HFFc6 (cell line): ENCODE measurements at regions not wholly inside any gene's neighbourhood (a gene's known extent, or its start where the extent isn't known, plus 50 kb on each side); places are given as distances from the start of the nearest gene placed in this dataset.

Experiments
- DNase-seq: peaks from one replicate; pipeline ENCODE4 v3.0.0-alpha.2; 2018
- H3K27ac Mint-ChIP-seq: 2 replicates; pipeline ENCODE4 v1.8.0; 2020; ENCODE audit warnings: mild to moderate bottlenecking, mixed read lengths
- H3K27me3 Mint-ChIP-seq: 2 replicates; pipeline ENCODE4 v1.8.0; 2021; ENCODE audit warnings: mild to moderate bottlenecking, moderate library complexity, mixed read lengths; ENCODE audit not compliant: insufficient read depth
- H3K36me3 Mint-ChIP-seq: 2 replicates; pipeline ENCODE4 v1.8.0; 2021; ENCODE audit warnings: low read depth, mixed read lengths
- H3K4me1 Mint-ChIP-seq: 2 replicates; pipeline ENCODE4 v1.8.0; 2020; ENCODE audit warnings: low read depth, mixed read lengths
- H3K4me3 Mint-ChIP-seq: 2 replicates; pipeline ENCODE4 v1.8.0; 2020; ENCODE audit warnings: mild to moderate bottlenecking, moderate library complexity, mixed read lengths
- H3K9me3 Mint-ChIP-seq: 2 replicates; pipeline ENCODE4 v1.8.0; 2020; ENCODE audit warnings: mild to moderate bottlenecking, mixed read lengths
- TF ChIP-seq, protein P1 (sequence below): fragments of 200-600 bp; sonication (generic); IDR thresholded peaks from 2 replicates; pipeline ENCODE4 v1.5.0; 2021; ENCODE audit warnings: antibody characterized with exemption, mild to moderate bottlenecking

DNA sequence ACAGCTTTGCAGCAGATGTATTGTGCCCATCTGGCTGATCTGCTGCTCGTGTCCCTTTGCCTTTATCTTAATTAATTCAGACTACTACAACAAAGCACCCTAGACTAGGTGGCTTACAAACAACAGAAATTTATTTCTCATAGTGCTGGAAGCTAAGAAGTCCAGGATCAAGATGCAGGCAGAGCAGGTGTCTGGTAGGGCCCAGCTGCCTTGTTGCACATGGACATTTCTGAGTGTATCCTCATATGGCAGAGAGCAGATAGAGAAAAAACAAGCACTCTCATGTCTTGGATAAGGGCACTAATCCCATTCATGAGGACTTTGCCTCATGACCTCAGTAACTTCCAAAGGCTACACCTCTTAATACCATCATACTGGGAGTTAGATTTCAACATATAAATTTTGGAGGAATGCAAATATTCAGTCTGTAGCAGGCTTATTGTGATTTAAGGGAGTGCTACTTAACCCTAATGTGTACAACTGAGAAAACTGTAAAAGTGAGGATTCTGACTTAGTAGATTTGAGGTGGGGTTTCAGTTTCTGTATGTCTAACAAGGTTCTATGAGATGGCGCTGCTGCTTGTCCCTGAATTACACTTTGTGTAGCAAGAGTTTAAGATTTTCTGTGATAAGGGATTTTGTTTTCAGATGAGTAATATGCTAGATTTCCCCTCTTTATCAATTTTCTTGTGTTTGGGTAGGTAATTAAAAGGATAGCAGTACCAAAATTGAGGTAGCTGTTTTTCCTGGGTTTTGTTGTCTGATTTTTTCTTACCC lies 473.2 kb upstream of the TECRL start:
- TF ChIP-seq, protein P1, sequence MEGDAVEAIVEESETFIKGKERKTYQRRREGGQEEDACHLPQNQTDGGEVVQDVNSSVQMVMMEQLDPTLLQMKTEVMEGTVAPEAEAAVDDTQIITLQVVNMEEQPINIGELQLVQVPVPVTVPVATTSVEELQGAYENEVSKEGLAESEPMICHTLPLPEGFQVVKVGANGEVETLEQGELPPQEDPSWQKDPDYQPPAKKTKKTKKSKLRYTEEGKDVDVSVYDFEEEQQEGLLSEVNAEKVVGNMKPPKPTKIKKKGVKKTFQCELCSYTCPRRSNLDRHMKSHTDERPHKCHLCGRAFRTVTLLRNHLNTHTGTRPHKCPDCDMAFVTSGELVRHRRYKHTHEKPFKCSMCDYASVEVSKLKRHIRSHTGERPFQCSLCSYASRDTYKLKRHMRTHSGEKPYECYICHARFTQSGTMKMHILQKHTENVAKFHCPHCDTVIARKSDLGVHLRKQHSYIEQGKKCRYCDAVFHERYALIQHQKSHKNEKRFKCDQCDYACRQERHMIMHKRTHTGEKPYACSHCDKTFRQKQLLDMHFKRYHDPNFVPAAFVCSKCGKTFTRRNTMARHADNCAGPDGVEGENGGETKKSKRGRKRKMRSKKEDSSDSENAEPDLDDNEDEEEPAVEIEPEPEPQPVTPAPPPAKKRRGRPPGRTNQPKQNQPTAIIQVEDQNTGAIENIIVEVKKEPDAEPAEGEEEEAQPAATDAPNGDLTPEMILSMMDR = no peak
- no peaks in the 10 kb centered on the region for H3K27me3 Mint-ChIP-seq
- no peaks in the 10 kb centered on the region for H3K36me3 Mint-ChIP-seq
- H3K4me3 Mint-ChIP-seq = no peak overlapping the region
- no peak overlapping the region for H3K27ac Mint-ChIP-seq
- DNase-seq = no peak
- H3K4me1 Mint-ChIP-seq = no peaks in the 10 kb centered on the region
- peaks cover 8% of the 10 kb centered on the region for H3K9me3 Mint-ChIP-seq

DNA sequence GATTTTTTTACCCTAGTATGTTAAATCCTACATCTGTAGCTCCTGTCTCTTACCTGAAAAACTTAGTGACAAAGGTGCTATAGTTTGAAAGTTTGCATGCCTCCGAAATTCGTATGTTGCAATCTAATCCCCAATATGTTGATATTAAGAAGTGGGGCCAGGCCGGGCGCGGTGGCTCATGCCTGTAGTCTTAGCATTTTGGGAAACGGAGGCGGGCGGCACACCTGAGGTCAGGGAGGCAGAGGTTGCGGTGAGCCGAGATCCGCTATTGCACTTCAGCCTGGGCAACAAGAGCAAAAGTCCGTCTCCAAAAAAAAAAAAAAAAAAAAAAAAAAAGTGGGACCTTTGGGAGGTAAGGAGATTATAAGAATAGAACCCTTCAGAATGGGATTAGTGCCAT lies 471.3 kb upstream of the TECRL start:
- no peak for DNase-seq
- peaks cover 17% of the 10 kb centered on the region for H3K9me3 Mint-ChIP-seq
- no peak overlapping the region for H3K4me3 Mint-ChIP-seq
- no peaks in the 10 kb centered on the region for H3K4me1 Mint-ChIP-seq
- H3K36me3 Mint-ChIP-seq = no peaks in the 10 kb centered on the region
- H3K27ac Mint-ChIP-seq = no peak overlapping the region
- TF ChIP-seq, protein P1 = no peak
- H3K27me3 Mint-ChIP-seq = no peaks in the 10 kb centered on the region

DNA sequence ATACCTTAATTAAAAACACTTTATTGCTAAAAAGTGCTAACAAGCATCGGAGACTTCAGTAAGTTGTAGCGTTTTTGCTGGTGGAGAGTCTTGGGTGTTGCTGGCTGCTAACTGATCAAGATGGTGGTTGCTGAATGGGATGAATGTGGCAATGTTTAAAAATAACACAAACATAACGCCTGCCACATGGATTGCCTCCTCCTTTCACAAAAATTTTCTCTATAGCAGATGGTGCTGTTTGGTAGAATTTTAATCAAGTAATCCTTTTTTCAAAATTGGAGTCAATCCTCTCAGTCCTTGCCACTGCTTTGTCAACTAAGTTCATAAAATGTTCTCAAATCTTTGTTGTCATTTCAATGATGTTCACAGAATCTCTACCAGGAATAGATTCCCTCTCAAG lies 466.8 kb upstream of the TECRL start:
- TF ChIP-seq, protein P1 = no peak
- Mint-ChIP-seq H3K9me3 (peaks cover 21% of the 10 kb centered on the region), H3K4me3 (no peak overlapping the region), H3K36me3 (peaks cover 4% of the 10 kb centered on the region; the same call in 1 of the 2 replicates), H3K27ac (no peak overlapping the region), H3K27me3 (peaks cover 1% of the 10 kb centered on the region; the same call in 1 of the 2 replicates), H3K4me1 (no peaks in the 10 kb centered on the region)
- no peak for DNase-seq

DNA sequence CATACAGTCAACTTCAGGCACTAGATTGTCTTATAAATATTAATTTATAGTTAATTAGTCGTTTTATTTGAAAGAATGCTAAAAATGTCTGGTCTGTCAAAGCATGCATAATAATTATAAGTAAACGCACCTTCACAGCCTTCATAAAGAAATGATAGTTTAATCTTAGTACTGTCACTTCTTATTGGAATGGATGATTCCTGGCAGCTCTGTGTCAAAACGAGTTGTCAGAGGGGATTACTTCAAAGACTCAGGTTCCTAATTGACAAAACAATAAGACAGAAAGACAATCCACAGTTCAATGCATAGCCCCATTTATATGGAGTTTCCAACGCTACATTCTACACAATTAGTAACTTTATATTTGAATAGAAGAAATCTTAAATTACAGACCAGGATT lies 461.3 kb upstream of the TECRL start:
- no peak for DNase-seq
- TF ChIP-seq, protein P1 = no peak
- no peak overlapping the region for H3K4me3 Mint-ChIP-seq
- no peaks in the 10 kb centered on the region for H3K4me1 Mint-ChIP-seq
- peaks cover 1% of the 10 kb centered on the region; the same call in 1 of the 2 replicates for H3K27me3 Mint-ChIP-seq
- peaks cover 4% of the 10 kb centered on the region; the same call in 1 of the 2 replicates for H3K36me3 Mint-ChIP-seq
- no peak overlapping the region for H3K27ac Mint-ChIP-seq
- H3K9me3 Mint-ChIP-seq = peaks cover 18% of the 10 kb centered on the region

- DNase-seq = no peak
- H3K27me3 Mint-ChIP-seq = no peaks in the 10 kb centered on the region
- TF ChIP-seq, protein P1 = no peak
- no peaks in the 10 kb centered on the region for H3K36me3 Mint-ChIP-seq
- peaks cover 6% of the 10 kb centered on the region; the same call in 1 of the 2 replicates for H3K9me3 Mint-ChIP-seq
- no peak overlapping the region for H3K4me3 Mint-ChIP-seq
- H3K27ac Mint-ChIP-seq = no peak overlapping the region
- H3K4me1 Mint-ChIP-seq = no peaks in the 10 kb centered on the region
These were observed 448.6 kb upstream of the TECRL start for GRCh38 chr4:64857815-64858214.
